Astrocyte of the cerebellum (primary cell): ENCODE measurements at regions not wholly inside any gene's neighbourhood (a gene's known extent, or its start where the extent isn't known, plus 50 kb on each side); places are given as distances from the start of the nearest gene placed in this dataset.

Experiments used
- DNase-seq: peaks from one replicate; pipeline ENCODE4 v3.0.0-alpha.2; 2011; ENCODE audit warnings: low read depth
- H3K4me3 ChIP-seq: 2 replicates; pipeline ENCODE4 v1.5.1; 2011; ENCODE audit warnings: mild to moderate bottlenecking, low read depth, low read length, moderate library complexity
- in situ Hi-C: cut with HindIII; loops from 2 replicates; pipeline ENCODE4 v1.10.0; 2017; ENCODE audit warnings: low sequenced_read_pairs
- TF ChIP-seq, protein P1 (sequence below): IDR thresholded peaks from 2 replicates; pipeline ENCODE4 v1.5.1; 2012; ENCODE audit warnings: low read length, low read depth, moderate library complexity, mild to moderate bottlenecking; ENCODE audit errors: missing control alignments

DNA sequence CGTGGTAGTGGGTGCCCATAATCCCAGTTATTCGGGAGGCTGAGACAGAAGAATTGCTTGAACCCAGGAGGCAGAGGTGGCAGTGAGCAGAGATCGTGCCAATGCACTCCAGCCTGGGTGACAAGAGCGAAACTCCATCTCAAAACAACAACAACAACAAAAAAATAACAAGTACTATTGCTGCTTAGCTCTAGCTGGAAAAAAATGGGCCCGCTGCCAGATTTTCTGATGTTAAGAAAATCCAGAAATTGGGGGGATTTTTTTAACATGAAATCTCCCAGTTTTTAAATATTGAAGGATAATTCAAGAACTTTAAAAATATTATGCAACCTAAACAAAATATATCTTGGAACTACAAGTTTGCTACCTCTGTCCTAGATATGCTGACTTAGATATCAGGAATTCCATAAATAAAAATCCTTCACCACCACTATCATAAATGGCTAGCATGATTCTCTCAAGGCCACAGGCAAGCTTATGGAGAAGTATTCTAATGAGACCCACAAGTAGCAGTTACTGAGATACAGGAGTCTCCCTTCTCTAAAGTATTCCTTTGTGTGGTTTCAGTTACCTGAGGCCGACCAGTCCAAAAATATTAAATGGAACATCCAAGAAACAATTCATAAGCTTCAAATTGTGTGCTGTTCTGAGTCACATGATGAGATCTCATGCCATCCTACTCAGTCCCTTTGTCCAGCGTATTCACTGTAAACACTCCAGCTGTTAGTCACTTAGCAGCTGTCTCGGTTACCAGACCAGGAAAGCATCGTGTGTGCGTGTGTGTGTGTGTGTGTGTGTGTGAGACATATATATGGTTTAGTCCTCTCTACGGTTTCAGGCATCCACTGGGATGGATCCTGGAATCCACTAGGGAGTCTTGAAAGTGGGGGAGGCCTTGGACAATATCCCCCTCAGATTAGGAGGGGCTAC lies 277.2 kb downstream of the TBL1XR1 start:
- in situ Hi-C loops, result no loop called here
- TF ChIP-seq, protein P1, sequence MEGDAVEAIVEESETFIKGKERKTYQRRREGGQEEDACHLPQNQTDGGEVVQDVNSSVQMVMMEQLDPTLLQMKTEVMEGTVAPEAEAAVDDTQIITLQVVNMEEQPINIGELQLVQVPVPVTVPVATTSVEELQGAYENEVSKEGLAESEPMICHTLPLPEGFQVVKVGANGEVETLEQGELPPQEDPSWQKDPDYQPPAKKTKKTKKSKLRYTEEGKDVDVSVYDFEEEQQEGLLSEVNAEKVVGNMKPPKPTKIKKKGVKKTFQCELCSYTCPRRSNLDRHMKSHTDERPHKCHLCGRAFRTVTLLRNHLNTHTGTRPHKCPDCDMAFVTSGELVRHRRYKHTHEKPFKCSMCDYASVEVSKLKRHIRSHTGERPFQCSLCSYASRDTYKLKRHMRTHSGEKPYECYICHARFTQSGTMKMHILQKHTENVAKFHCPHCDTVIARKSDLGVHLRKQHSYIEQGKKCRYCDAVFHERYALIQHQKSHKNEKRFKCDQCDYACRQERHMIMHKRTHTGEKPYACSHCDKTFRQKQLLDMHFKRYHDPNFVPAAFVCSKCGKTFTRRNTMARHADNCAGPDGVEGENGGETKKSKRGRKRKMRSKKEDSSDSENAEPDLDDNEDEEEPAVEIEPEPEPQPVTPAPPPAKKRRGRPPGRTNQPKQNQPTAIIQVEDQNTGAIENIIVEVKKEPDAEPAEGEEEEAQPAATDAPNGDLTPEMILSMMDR, result no peak
- DNase-seq, result no peak
- no peak overlapping the region for H3K4me3 ChIP-seq

- TF ChIP-seq, protein P1, result no peak
- no peak overlapping the region for H3K4me3 ChIP-seq
- in situ Hi-C loops, result no loop called here
- DNase-seq, result no peak
Observed at GRCh38 chr3:176916777-176917176, 280.5 kb downstream of the TBL1XR1 start.

DNA sequence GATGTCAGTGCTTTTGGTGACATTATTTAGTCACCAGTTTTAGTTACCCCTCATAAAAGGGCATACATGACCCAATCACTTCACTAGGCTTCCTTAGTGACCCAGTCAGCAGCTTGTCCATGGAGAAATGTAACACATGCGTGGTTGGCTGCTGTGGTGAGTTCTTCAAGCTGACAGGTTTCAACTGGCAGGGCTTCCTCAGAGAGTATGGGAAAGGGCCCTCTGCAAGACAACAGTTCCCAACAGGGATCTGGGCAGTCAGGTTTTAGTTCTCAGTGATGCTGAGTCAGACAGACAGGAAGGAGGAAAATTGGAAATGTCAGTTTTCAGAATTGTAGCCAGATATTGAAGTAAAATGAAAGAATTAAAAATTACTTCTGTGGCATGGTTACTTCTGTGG lies 282.5 kb downstream of the TBL1XR1 start:
- TF ChIP-seq, protein P1, result no peak
- in situ Hi-C loops, result no loop called here
- H3K4me3 ChIP-seq, result no peak overlapping the region
- DNase-seq, result no peak

DNA sequence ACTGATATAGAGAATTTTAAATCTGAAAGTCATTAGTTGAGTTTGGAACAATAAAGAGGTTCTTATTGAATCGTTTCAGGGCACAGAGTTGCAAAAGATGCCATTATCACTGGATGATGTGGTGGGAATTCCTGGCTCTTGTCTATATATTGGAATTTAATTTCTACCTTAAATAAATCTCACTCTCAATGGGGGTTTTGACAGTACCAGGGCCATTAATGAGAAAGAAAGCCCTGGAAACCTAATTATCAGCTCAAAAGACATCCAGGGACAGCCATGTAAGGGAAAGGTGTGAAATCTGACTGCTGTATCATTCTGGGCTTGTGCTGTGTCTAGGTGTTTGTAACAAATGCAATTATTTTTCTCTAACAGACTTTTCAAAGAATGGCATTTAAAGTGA lies 285.7 kb downstream of the TBL1XR1 start:
- no peak for DNase-seq
- H3K4me3 ChIP-seq, result no peak overlapping the region
- in situ Hi-C loops, result no loop called here
- TF ChIP-seq, protein P1, result no peak

DNA sequence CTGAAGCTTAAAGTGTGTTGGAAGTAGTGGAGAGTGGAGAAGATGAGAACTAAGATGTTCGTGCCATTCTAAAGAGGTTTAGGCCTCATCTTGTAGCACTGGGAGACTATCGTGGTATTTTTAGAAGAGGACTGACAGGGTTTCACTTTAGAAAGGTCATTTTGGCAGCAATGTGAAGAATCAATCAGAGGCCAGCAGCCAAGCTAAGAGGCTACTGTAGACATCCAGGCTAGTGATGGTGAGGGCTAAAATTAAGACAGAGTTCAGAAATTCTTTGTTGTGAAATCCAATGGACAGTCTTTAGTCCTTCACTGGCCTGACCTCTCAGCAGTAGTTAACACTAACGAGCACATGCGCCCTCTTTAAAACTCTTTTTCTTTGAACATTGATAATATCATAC lies 288.2 kb downstream of the TBL1XR1 start:
- DNase-seq, result no peak
- TF ChIP-seq, protein P1, result no peak
- no peak overlapping the region for H3K4me3 ChIP-seq
- in situ Hi-C loops, result no loop called here

DNA sequence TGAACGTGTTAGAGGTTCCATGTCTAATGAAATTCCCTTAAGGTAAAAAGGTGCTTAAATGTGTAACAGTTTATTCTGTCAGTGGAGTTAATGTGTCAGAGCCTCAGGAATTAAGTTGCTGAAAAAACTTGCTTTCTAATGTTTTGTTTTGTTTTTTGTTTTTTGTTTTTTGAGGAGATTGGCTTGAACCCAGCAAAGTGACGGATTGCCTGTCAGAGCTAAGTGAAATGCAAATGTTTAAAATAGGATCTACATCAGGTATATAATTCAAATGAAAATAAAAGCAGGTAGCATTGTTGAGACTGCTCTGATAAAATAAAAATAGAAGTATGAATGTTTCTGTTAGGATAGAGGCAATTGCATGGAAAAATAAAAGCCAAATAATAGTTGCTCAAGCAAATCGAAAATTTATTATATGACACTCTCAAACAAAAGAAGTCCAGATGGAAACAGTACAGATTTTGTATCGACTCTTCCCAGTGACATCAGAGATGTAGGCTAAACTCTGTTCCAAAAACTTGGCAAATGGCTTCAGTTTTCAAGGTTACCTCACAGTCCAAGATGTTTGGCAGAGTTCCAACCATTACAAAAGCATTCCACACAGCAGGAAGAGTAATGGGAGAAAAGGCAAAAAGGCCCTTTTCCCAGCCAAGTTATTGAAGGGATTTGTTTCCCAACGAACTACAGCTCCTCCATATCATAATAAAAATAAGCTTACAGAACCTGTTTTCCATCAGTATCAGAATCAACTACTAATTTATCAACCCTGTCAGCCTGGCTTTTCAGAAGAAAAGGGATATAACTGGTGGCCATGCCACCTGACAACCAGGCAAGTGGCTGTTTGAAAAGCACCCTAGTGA lies 291.0 kb downstream of the TBL1XR1 start:
- TF ChIP-seq, protein P1, result no peak
- peak; percentile 96 for DNase-seq
- in situ Hi-C loops, result no loop called here
- H3K4me3 ChIP-seq, result no peak overlapping the region
